GM10266 (cell line): ENCODE measurements at regions not wholly inside any gene's neighbourhood (a gene's known extent, or its start where the extent isn't known, plus 50 kb on each side); places are given as distances from the start of the nearest gene placed in this dataset.
"Not testable (repeated sequence)": the region's sequence is repeated elsewhere in the genome, so short reads cannot be mapped to it uniquely, and the experiment has no call there.

Source experiments
- DNase-seq: peaks from one replicate; pipeline ENCODE4 v3.0.0; 2012; ENCODE audit errors: extremely low spot score
- CTCF ChIP-seq: IDR thresholded peaks from 2 replicates; pipeline ENCODE4 v1.5.1; 2012; ENCODE audit warnings: mild to moderate bottlenecking, low read depth; ENCODE audit not compliant: control insufficient read depth, insufficient read depth; ENCODE audit errors: missing control alignments

GRCh38 chr19:20279516-20279915 lies 112.5 kb downstream of the ZNF486 start:
- DNase-seq: no peak
- TF ChIP-seq CTCF: no peak

GRCh38 chr19:20278342-20278741 lies 111.3 kb downstream of the ZNF486 start:
- peak; percentile 56 for TF ChIP-seq CTCF
- DNase-seq: peak; percentile 8

GRCh38 chr19:20276732-20277082 lies 109.7 kb downstream of the ZNF486 start:
- DNase-seq: not testable (repeated sequence)

GRCh38 chr19:20276011-20276731 lies 109.2 kb downstream of the ZNF486 start:
- DNase-seq: no peak
- TF ChIP-seq CTCF: no peak

GRCh38 chr19:20273951-20274570 lies 107.0 kb downstream of the ZNF486 start:
- DNase-seq: no peak
- TF ChIP-seq CTCF: no peak

DNA sequence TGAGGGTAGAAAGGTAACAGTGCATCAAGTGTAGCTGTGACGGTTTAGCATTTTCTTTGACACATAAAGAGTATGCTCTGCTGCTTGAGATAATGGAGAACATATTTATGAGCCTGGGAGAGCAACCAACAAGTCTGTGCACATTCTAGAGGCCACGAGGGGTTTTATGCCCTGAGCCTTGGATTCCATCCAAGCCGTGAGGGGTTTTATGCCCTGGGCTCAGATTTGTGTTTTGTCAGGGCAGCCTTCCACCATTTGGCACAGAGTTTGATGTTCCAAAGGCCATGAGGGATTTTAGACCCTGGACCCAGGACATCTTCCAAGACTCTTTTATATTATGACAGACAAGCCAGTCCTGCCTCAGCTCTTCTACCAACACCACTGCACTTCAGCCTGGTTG lies 106.4 kb downstream of the ZNF486 start:
- no peak for DNase-seq
- TF ChIP-seq CTCF: no peak

DNA sequence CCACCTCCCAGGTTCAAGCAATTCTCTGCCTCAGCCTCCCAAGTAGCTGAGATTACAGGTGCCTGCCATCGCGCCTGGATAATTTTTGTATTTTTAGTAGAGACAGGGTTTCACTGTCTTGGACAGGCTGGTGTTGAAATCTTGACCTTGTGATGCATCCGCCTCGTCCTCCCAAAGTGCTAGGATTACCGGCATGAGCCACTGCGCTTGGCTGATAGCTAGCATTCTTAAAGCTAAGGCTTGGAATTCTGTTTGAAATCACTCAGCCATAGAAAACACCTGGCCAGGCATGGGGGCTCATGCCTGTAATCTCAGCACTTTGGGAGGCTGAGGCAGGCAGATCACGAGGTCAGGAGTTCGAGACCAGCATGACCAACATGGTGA lies 105.6 kb downstream of the ZNF486 start:
- DNase-seq: not testable (repeated sequence)

- DNase-seq: not testable (repeated sequence)
Measured at GRCh38 chr19:20271927-20272626, 105.1 kb downstream of the ZNF486 start.
